Activated CD4-positive, alpha-beta T cell treated with anti-CD3 and anti-CD28 coated beads, Interleukin-2, Interleukin-4, amounts not matched to agents 100 ng/mL and 50 ng/mL, durations not matched to agents 16 hours and 8 hours (primary cell): ENCODE measurements at regions not wholly inside any gene's neighbourhood (a gene's known extent, or its start where the extent isn't known, plus 50 kb on each side); places are given as distances from the start of the nearest gene placed in this dataset.

Source experiments
- DNase-seq: peaks from one replicate; pipeline ENCODE4 v3.0.0-alpha.2; 2020; ENCODE audit warnings: low spot score

DNA sequence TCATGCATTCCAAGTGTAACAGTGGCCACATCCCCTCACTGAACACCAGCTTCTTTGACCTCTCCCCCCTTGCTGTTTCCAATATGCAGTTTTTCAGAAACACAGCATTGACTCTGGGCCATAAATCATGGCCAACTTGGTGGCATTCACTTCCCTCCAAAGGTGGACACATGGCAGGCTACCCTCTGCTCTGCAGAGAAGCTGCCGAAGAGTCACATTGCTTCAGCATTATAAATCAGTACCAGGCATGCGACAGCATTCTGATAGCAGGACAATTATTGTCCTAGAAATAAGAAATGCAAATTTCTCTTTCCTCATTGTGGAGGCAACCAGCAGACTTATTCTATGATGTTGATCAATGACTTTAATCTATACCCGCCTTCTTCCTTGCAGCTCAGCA is 475.4 kb upstream of the GHITM start:
- DNase-seq: no peak

DNA sequence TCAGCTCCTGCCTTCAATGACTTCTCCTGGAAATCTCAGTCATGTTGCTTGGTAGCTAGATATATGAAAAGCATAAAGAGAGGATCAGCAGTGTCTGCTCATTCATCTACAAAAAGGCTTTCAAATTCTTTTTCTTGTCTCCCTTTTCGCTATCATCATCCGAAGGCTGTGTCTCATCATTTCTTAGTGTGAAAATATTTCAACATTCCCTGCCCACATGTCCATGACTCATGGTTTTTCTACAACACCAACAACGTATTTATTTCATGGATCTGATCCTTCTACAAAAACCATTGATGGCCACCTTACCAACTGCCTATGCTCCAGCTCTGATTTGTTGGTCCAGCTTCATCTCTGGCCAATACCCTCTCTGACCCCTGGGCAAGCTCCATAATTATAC is 472.5 kb upstream of the GHITM start:
- no peak for DNase-seq

DNA sequence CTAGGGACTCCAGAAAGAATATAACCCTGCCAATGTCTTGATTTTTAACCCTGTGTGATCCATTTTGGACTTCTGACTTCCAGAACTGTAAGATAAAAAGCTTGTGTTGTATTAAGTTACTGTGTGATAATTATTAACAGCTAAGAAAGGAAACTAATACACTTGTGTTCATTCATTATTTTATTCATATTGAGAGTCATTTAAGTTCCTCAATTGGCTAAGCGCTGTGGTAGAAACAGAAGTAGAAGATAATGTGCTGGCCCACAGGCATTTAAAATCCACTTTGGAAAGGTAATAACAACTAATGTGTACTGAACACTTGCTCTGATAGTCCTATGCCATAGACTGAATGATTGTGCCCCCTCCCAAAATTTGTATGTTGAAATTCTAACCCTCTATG is 471.7 kb upstream of the GHITM start:
- no peak for DNase-seq

DNA sequence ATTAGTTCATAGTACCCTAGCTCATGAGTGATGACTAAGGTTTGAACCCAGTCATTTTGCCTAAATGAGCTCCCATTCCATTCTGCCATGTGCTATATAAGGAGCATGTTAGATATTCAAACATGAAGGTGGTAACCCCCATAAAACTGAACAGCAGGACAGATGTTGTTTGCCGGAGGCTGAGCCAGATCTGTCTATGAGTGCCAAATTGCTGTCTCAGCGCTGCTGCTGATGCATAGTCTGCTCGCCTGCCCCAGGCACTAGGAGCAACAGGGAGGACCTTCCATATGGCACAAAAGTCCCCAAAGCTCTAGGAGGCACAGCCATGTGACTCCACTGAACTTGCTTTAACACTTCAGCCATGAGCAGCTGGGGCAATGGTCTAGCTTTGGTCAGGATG is 466.0 kb upstream of the GHITM start:
- no peak for DNase-seq

DNA sequence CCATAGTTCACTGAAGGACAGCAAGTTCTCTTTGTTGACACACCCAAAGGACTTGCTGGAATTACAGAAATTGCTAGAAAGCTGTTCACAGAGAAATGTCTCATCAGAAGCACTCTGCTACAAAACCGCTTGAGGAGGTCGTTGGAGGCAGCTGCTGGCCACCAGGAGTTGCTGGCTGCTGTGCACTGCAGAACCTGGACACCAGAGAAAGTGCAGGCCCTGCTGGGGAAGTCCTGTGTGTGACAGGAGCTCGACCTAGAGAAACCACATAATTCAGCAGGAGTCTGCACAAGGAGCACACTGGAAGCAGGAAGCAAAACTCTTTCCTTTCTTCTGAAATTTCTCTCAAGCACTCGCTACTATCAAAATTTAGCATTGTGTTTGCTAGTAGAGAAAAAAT is 461.5 kb upstream of the GHITM start:
- DNase-seq: peak; percentile 11

DNA sequence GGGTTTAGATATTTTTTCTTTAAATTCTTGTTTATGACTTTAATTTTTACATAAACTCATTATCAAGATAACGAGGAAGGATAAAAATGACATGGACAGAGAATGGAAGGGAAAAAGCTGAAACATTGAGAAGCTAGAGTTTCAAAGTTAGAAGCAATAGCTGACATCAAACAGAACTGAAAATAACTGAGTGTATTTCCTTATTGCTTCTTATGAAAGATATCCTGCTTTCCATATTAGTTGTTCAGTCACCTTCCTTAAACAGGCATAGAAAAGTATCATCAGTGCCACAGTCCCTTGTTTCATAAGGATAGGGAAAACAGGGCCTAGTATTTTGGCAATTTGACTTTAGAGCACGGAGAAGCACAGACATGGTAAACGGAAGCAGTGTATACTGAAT is 460.5 kb upstream of the GHITM start:
- DNase-seq: peak; percentile 42

DNA sequence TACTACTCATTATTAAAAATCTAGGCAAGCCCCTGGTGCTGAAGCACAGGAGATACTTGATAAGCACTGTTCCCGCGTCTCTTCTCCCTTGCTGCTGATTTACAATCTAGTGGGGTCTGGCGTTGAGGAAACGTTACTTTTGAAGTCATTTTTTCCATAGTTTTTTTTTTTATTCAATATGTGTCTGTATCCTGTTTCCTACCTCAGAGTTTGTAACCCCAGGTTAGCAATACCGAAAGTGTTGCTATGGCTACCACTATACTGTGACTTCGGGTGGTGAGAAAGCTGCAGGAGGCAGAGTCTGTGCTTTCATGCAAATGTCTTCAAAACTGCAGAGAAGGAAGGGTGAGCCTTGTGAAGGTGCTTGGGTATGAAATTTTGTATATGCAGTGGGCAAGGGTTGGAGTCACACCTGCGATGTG is 458.8 kb upstream of the GHITM start:
- DNase-seq: peak; percentile 90

DNA sequence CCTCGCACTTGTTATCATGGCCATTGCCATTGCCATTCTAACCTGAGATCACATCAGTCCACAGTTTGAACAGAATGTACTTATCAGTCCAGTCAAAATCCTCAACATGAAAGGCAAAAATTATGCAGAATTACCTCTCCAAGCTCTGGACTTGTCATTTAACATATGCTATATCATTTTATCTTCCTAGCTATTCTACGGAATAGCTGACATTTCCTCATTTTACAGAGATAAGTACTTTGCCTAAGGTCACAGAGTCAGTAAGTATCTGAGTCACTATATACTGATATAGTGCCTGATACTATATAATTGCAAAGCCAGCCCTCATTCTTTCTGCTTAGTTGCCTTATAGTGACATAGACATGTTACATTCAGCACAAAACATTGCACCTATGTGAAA is 456.9 kb upstream of the GHITM start:
- no peak for DNase-seq

DNA sequence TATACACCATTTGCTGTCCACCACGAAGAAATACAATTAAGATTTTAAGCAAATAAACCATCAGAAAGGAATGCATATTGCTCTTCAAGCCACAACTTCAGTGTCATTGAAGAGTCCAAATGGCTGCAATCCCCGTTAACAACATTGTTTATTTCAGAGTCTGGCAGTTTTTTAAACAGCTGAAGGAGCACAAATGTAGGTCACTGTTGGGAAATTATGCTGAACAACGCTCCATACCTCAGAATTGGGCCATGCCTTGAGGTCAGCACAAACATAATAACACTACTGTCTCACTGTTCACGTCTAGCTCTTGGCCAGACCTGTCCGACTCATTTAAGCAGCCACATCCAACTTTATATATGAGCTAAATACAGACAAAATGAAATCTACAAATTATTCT is 453.9 kb upstream of the GHITM start:
- DNase-seq: no peak

DNA sequence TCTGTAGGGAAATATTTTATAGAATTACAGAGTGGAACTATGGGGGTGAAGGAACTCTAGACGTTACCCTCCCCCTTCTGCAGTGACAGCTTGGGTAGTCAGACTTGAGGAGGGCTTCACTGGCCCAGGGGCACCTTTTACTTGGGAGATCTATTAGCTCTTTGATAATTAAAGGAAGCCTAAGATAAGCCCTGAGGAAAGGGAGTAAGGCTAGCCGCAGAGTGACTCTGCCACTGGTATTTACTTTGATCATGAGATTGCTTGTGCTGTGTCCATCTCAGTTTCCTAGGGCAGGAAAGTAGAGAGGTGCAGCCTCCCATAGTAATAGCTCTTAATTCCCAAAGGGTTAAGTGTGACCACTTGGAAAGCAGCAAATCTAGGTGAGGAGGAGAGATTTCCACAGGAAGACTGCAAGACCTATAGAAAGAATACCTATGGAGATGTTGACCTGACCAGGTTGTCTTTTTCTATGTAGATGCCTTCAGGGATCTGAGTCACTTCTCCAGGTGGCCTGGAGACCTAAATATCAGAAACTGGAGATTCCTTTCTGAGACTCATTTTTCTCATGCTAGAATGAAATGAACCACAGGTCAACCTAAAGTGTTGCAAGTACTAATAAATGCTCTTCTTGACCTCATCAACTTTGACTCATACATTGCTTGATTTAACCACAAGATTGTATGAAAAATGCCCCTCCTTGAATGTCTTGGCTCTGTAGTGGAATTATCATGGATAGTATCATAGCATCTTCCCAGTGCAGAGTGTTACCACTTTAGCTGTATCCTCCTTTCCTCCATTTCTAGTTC is 447.3 kb upstream of the GHITM start:
- DNase-seq: no peak

DNA sequence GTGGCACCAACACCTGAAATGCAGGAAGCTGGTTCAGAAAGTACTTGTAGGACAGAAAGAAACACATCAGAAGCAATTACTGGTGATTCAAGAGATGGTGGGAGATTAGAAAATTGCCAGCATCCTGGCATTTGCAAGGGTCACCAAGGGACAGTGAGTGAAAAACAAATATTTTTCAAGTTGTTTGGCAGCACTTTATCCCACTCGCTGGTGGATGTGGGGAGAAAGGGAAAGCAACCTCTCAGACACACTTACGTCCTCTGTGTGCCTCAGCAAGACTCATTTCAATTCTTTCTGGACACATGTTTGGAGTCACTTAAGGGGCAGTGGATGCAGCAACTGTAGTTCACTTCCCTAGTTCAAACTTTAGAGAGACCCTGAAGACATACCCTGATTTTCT is 440.4 kb upstream of the GHITM start:
- no peak for DNase-seq

DNA sequence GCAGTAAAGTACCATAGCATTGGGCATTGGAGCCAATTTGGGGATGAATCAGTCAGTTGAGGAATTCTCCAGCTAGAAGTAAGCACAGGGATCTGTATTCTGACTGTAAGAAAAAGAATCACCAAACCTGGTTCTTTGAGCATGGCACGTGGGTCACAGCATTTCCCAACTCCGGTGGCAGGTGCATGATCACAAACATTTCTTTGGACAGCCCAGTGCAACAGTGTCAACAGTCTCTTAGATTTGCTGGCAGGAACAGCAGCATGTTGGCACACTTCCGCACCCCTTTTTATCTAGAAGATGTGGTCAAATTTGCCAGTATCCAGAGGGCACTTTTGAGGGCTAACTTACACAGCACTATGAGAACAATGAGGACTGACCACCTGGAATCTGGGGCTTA is 437.5 kb upstream of the GHITM start:
- DNase-seq: no peak

DNA sequence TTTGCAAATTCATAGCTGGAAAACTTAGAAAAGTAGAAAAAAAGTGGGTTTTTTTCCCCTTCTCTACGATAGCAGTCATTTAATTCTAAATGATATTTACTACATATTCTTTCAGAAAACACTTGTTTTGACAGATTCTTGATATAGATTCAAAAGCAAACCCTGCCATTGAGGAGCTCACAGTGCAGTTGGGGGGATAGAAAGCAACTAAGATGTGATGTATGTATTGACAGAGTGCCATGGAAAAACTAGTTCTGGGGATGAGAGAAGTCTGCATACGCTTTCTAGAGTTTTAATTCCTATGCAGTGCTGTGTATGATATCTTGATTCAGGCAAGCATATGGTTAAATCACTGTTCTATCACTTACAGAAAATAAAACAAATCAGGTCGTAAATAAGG is 436.6 kb upstream of the GHITM start:
- no peak for DNase-seq

DNA sequence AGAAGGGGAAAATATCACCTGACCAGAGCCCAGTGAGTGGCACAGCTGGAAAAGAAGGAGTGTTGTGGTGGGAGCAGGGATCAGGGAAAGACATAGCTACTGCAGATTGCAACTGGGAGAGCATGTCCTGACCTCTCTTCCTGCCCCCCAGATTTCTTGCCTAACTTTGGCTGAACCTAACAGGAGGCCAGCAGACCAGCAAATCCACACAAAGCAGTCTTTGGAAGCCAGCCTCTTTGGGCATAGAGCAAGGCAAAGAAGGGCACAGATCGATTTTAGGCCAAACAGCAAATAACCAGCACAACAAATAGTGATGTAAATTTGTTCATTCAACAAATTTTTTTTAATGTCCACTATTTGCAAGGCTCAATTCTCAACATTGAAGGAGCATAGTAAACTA is 433.2 kb upstream of the GHITM start:
- no peak for DNase-seq

DNA sequence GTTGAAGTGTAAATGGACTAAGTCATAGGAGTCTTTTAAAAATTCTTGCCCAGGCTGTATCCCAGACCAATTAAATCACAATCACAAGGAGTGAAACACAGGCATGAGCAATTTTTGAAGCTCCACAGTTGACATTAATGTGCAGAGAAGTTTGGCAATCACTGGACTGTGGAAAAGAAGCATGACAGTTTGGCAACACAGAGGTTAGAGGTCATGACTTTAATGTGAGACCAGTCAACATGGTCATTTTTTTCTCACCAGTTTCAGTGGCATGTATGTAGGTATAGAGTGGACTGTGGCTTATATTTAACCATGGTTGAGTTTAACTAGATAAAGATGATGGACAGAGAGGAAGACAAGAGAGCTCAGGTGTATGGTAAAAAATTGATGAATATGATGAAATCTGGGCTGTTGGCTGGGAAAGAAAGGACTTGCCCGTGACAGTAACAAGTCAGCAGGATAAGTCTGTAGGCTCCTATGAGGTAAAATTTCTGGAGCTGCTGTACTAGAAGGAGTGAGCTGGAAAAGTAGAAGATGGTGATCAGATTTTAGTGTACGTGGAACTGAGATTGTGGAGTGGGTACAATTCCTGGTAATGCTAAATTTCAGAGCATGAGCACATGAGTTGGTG is 432.2 kb upstream of the GHITM start:
- DNase-seq: no peak

DNA sequence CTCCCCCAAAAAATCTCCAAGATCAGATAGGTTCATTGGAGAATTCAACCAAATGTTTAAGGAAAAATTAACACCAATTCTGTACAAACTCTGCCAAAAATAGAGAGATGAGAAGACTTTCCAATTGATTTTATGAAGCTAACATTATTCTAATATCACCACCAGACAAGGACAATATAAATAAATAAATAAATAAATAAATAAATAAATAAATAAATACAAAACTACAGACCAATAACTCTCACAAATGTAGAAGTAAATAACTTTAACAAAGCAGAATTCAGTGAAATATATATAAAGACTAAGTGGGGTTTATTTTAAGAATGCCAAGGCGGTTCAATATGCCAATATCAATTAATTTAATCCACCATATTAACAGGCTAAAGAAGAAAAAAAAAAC is 425.9 kb upstream of the GHITM start:
- DNase-seq: no peak

DNA sequence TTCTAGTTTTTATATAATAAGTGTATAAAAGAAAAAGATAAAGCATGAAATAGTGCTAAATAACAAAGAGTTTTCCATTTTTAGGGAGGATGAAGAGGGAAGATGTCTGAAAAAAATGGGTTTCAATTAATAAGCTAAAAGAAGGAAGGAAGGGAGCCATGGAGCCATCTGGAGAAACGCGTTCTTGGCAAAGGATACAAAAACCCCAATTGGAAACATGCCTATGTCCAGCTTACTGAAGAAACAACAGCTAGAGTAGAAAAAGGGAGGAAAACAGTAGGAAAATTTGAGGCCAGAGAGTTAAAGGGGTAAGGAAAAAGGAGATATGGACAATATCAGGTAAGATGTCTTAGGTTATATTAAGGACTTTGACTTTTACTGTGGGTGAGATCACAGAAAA is 416.2 kb upstream of the GHITM start:
- DNase-seq: no peak

DNA sequence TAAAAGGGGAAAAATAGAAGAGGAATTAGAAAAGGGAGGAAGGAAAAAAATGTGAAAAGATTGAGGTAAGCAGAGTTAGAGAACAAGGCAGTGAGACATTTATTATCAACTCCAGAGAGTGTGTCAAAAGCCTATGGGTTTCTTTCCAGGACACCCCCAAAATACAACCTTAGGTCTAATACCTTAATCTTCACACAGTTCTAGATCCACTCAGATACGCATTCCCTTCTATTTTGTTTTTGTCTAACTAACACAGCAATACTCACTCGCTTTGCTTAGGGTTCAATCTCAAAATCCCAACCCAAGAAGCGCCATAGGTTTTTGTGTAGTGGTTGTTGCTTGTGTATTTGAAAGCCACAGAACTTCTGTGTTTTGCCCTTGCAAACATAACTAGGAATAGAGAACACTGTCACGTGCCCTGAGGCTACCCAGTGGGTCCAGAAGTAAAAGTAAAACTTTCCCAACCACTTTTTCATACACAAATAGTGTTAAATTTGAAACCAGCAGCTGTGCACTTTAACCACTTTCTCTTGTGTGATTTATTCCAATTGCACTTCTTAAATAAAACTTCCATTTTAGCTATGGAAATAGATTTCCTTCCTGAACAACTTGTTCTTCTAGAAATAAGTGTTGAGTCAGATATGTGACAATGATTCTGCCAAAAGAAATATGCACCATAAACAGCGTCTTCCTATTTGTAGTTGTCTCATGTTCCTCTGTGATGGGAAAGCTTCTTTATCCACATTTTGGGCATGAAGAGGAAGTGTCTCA is 414.7 kb upstream of the GHITM start:
- DNase-seq: no peak

DNA sequence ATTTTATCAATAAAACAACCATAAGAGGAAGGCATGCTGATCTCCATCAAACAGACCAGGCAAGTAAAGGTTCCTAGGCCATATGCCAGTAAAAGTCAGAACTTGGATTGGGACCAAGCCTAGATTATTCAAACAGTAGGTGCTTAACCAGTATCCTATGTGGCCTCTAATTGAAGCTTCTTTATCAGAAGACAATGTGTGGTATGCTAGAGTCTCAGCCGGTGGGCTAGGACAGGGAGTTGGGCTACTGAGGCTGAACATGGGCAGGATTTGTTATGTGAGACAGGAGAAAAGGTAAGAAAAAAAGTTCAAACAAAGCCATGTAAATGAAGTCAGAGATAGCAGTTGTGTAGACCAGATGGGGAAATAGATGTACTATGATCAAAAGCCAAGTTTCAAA is 413.7 kb upstream of the GHITM start:
- no peak for DNase-seq

DNA sequence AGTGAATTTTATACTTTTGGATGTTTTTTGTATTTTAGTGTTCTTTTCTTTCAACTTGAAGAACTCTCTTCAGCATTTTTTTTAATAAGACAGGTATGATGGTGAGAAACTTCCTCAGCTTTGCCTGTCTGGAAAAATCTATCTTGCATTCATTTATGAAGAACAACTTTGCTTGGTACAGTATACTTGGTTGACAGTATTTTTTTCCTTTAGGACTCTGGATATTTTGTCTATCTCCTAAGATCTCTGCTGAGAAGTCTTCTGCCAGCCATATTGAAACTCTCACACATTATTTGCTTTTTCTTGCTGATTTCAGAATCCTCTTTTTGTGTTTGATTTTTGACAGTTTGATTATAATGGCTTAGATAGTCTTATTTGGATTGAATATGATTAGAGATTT is 405.0 kb upstream of the GHITM start:
- DNase-seq: no peak

DNA sequence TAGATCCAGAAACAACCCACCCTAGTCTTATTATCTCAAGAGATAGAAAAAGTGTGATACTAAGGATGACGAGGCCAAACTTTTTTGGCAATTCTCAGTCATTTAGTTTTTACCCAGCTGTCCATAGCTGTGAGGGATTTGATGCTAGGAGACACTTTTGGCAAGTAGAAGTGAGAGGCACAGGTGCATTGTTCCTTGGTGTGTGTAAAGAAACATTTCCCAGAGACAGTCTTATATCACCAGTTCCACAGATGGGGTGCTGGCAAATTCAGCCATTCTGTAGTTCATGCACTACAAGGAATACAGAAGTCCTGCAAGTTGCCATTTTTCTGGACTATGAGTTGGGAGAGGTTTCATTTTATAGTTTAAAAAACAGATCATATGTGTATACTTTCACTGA is 403.3 kb upstream of the GHITM start:
- DNase-seq: no peak

DNA sequence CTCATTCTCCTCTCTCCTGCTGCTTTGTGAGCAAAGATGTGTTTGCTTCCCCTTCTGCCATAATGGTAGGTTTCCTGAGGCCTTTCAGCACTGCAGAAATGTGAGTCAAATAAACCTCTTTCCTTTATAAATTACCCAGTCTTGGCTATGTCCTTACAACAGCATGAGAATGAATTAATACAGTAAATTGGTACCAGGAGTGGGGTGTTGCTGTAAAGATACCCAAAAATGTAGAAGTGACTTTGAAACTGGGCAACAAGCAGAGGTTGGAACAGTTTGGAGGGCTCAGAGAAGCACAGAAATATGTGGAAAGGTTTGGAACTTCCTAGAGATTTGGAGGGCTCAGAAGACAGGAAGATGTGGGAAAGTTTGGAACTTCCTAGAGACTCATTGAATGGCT is 388.7 kb upstream of the GHITM start:
- DNase-seq: no peak

DNA sequence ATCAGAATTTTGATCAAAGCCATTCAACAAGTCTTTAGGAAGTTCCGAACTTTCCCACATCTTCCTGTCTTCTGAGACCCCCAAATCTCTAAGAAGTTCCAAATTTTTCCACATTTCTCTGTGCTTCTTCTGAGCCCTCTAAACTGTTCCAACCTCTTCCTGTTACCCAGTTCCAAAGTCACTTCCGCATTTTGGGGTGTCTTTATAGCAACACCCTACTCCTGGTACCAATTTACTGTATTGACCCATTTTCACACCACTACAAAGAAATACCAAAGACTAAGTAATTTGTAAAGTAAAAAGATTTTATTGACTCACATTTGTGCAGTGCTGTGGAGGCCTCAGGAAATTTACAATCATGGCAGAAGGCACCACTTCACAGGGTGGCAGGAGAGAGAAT is 385.8 kb upstream of the GHITM start:
- no peak for DNase-seq
